ENCODE measurements at regions not wholly inside any gene's neighbourhood (a gene's known extent, or its start where the extent isn't known, plus 50 kb on each side); places are given as distances from the start of the nearest gene placed in this dataset.
A peak's percentile ranks its signal among the peaks of the same experiment; 100 is the strongest.

GRCh38 chr2:17306706-17307105, 211.5 kb downstream of the RAD51AP2 start:
- no peak for DNase-seq
- H3K79me2 ChIP-seq (ENCODE audit: low read length), result no peaks in the 10 kb centered on the region
- no peak overlapping the region for H3K9ac ChIP-seq (ENCODE audit: low read length)
- TF ChIP-seq EZH2phosphoT487 (IDR thresholded peaks at IDR 0.05; ENCODE audit: low read length), result no peak
- TF ChIP-seq EZH2 (optimal IDR thresholded peaks at IDR 0.05; ENCODE audit: low read depth, low read length), result no peak
- no peak for TF ChIP-seq CTCF (IDR thresholded peaks at IDR 0.05; ENCODE audit: low read length)
- H3K4me1 ChIP-seq (ENCODE audit: low read length), result peaks cover 30% of the 10 kb centered on the region
- no peak overlapping the region for H3K4me2 ChIP-seq (ENCODE audit: low read depth, low read length)
- no peak overlapping the region for H3K27ac ChIP-seq (ENCODE audit: low read length)
- no peak overlapping the region for H3K4me3 ChIP-seq (ENCODE audit: low read length)
- H2AFZ ChIP-seq (ENCODE audit: low read length), result no peak overlapping the region
- H4K20me1 ChIP-seq (ENCODE audit: insufficient read depth, low read length), result no peaks in the 10 kb centered on the region
- H3K27me3 ChIP-seq (replicated peaks; ENCODE audit: insufficient read depth, low read length), result no peaks in the 10 kb centered on the region
- no peaks in the 10 kb centered on the region for H3K9me3 ChIP-seq (replicated peaks; ENCODE audit: insufficient read depth, low read length)
- no peaks in the 10 kb centered on the region for H3K36me3 ChIP-seq (replicated peaks; ENCODE audit: insufficient read depth, low read length)
- no peaks in the 10 kb centered on the region for H3F3A ChIP-seq (ENCODE audit: insufficient read depth, low read length)
- H3K9me2 ChIP-seq (replicated peaks; ENCODE audit: insufficient read depth, low read length), result no peaks in the 10 kb centered on the region

- Histone ChIP-seq H3K4me1 (ENCODE audit: low read length) (peaks cover 30% of the 10 kb centered on the region), H3K9me3 (replicated peaks; ENCODE audit: insufficient read depth, low read length) (no peaks in the 10 kb centered on the region), H3K9me2 (replicated peaks; ENCODE audit: insufficient read depth, low read length) (no peaks in the 10 kb centered on the region), H3K36me3 (replicated peaks; ENCODE audit: insufficient read depth, low read length) (no peaks in the 10 kb centered on the region), H3K4me3 (ENCODE audit: low read length) (no peak overlapping the region), H3K27ac (ENCODE audit: low read length) (no peak overlapping the region), H3K79me2 (ENCODE audit: low read length) (no peaks in the 10 kb centered on the region), H3K9ac (ENCODE audit: low read length) (no peak overlapping the region), H3K4me2 (ENCODE audit: low read depth, low read length) (no peak overlapping the region), H4K20me1 (ENCODE audit: insufficient read depth, low read length) (no peaks in the 10 kb centered on the region), H3F3A (ENCODE audit: insufficient read depth, low read length) (no peaks in the 10 kb centered on the region), H2AFZ (ENCODE audit: low read length) (no peak overlapping the region), H3K27me3 (replicated peaks; ENCODE audit: insufficient read depth, low read length) (no peaks in the 10 kb centered on the region)
- TF ChIP-seq CTCF (IDR thresholded peaks at IDR 0.05; ENCODE audit: low read length), result no peak
- TF ChIP-seq EZH2 (optimal IDR thresholded peaks at IDR 0.05; ENCODE audit: low read depth, low read length), result no peak
- no peak for DNase-seq
Observed at GRCh38 chr2:17306219-17306618, 212.0 kb downstream of the RAD51AP2 start.

GRCh38 chr2:17303521-17303920, 214.7 kb downstream of the RAD51AP2 start:
- Histone ChIP-seq H3K4me3 (ENCODE audit: low read length) (no peak overlapping the region), H3K4me2 (ENCODE audit: low read depth, low read length) (peak overlapping the region; percentile 40), H3K79me2 (ENCODE audit: low read length) (no peaks in the 10 kb centered on the region)

More at GRCh38 chr2:17303521-17303920, 214.7 kb downstream of the RAD51AP2 start:
- H3K9me2 ChIP-seq (replicated peaks; ENCODE audit: insufficient read depth, low read length), result no peaks in the 10 kb centered on the region
- peak overlapping the region; percentile 51; the same call in 1 of the 2 replicates for H3K27ac ChIP-seq (ENCODE audit: low read length)
- peaks cover 18% of the 10 kb centered on the region for H3K4me1 ChIP-seq (ENCODE audit: low read length)
- no peaks in the 10 kb centered on the region for H3F3A ChIP-seq (ENCODE audit: insufficient read depth, low read length)
- no peaks in the 10 kb centered on the region for H4K20me1 ChIP-seq (ENCODE audit: insufficient read depth, low read length)
- no peak for TF ChIP-seq CTCF (IDR thresholded peaks at IDR 0.05; ENCODE audit: low read length)
- TF ChIP-seq EZH2phosphoT487 (IDR thresholded peaks at IDR 0.05; ENCODE audit: low read length), result no peak
- TF ChIP-seq EZH2 (optimal IDR thresholded peaks at IDR 0.05; ENCODE audit: low read depth, low read length), result no peak
- no peaks in the 10 kb centered on the region for H3K36me3 ChIP-seq (replicated peaks; ENCODE audit: insufficient read depth, low read length)
- no peaks in the 10 kb centered on the region for H3K27me3 ChIP-seq (replicated peaks; ENCODE audit: insufficient read depth, low read length)
- H2AFZ ChIP-seq (ENCODE audit: low read length), result peak overlapping the region; percentile 36; the same call in 1 of the 2 replicates
- no peak overlapping the region for H3K9ac ChIP-seq (ENCODE audit: low read length)
- H3K9me3 ChIP-seq (replicated peaks; ENCODE audit: insufficient read depth, low read length), result no peaks in the 10 kb centered on the region
- DNase-seq, result no peak
